VCaP (cell line): ENCODE measurements at regions not wholly inside any gene's neighbourhood (a gene's known extent, or its start where the extent isn't known, plus 50 kb on each side); places are given as distances from the start of the nearest gene placed in this dataset.
A peak's percentile ranks its signal among the peaks of the same experiment; 100 is the strongest.

Source experiments
- H3K27ac ChIP-seq: fragments of 450-650 bp; 2 replicates; pipeline ENCODE4 v1.5.1; 2017
- CTCF ChIP-seq: fragments of 450-650 bp; conservative IDR thresholded peaks from 2 replicates; pipeline ENCODE4 v1.5.1; 2017; ENCODE audit warnings: mild to moderate bottlenecking, moderate library complexity

DNA sequence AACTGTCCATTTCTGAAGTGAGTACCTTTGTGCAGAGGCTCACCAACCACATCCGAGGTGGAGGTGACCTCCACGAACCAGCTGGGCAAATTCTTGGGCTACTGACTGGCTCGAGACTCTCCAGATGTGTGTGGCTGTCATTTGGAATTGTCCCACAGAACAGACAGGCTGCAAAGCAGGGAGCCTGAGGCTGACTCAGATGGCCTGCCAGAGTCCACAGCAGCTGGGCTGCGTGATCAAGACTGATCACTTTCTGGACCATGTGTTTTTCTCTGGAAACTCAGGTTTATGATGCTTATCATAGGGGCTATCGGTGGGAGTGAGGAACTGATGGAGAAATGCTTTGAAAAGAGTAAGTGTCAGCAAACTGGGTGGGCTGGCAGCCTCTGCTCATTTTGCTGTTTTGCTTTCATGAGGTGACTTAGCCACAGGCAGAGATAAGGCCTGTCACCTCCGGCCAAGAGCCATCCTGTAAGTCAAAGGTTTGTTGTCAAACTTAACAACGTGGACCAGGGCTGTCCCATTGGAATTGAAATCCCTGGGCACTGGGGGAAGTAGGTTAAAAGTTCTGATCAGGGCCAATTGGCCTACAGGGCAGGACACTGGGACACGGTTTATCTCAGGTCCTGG is 120.4 kb downstream of the LIPG start:
- TF ChIP-seq CTCF = no peak

GRCh38 chr18:49681387-49681786 is 119.5 kb downstream of the LIPG start:
- peak overlapping the region; percentile 87 for H3K27ac ChIP-seq
- no peak for TF ChIP-seq CTCF

More for the DNA sequence above, 120.4 kb downstream of the LIPG start:
- peak overlapping the region; percentile 87 for H3K27ac ChIP-seq

DNA sequence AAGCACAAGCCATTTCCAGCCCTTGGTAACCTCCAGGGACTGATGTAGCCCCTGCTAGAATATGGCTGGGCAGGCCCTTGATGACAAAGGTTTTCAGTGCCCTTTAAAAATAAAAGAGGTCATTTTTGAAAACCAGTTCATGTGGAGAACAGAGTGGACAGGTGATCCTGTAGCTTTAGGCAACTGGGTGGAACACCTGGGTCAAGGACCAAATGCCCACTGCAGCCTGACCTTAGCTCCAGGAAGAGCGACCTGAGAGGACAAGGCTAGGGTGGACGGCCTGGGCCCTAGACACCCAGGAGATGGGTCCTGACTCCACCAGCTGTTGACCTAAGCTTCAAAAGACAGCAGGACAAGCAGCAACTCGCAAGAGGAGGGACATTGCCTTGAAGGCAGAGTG is 116.6 kb downstream of the LIPG start:
- H3K27ac ChIP-seq = peak overlapping the region; percentile 87
- no peak for TF ChIP-seq CTCF

DNA sequence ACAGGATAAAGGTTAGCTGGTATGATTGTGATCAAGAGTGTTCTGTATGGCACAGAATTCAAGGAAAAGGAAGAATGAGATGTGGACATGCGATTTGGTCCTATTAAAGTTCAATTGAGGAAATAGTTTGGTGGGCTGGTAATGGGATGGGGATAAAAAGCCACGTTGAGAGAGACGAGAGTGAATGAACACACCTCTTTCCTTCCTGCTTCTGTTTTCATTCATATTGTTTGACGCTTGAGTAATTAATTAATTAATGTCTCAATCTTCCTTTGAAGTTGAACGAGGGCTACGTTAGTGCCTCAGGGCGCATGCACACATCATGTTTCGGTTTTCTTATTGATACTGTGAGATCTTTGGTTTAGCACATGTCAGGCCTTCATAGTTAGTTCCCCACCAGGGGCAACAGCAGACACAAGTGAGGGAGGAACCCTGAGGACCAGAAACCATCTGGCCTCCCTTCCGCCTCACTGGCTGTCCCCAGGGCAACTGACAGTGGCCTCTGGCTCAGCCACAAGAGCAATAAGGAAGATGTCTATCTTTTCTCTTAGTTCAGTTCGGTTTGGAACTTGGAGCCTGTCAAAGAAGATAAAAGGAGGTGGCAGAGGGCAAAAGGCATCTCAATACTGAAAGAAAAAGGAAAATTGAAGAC is 116.0 kb downstream of the LIPG start:
- no peak for TF ChIP-seq CTCF
- H3K27ac ChIP-seq = peak overlapping the region; percentile 87

GRCh38 chr18:49677081-49677480 is 115.2 kb downstream of the LIPG start:
- no peak for TF ChIP-seq CTCF
- H3K27ac ChIP-seq = no peak overlapping the region

DNA sequence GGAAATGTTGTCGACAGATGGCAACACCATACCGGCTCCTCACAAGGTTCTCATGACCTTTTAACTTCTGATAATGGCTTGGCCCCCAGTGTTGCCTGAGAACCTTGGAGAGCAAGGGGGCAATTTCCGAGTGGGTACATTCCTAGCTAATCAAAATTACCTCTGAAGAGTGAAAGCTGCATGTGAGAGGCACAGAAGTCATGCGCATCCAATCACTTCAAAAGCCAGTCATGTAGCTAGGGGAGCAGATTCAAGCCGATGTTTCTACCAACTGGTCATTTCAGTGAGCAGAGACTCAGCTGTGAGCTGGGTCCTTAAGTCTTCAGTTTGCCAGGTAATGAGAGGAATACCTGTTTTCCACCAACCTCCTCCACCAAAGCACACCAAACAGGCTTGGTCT is 111.4 kb downstream of the LIPG start:
- TF ChIP-seq CTCF = no peak
- no peak overlapping the region for H3K27ac ChIP-seq

DNA sequence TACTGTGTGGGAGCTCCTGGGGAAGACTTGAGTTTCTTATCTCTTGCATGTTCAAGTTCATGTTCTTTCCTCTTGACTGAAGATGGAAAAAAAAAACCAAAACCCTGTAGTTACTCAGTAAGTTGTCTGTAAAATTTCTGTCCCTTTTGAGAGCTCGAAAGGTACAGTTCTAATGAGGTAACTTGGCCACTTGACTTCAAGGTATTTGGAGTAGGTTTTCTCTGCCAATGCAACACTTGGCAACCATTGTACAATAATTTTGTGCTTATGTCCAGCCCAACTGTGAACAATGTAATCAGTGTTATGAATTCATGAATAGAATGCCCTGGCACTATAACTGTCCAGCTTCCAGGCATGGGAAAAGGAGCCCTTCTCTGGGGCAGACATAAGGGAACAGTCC is 111.0 kb downstream of the LIPG start:
- H3K27ac ChIP-seq = no peak overlapping the region
- TF ChIP-seq CTCF = no peak
